HG03097 (cell line): ENCODE measurements at regions not wholly inside any gene's neighbourhood (a gene's known extent, or its start where the extent isn't known, plus 50 kb on each side); places are given as distances from the start of the nearest gene placed in this dataset.
"Not testable (repeated sequence)": the region's sequence is repeated elsewhere in the genome, so short reads cannot be mapped to it uniquely, and the experiment has no call there.

Experiments used
- ATAC-seq: cut with Tn5 transposase; IDR thresholded peaks from one replicate; pipeline ENCODE4 v1.9.1; 2021; ENCODE audit not compliant: unreplicated experiment, low FRiP score

DNA sequence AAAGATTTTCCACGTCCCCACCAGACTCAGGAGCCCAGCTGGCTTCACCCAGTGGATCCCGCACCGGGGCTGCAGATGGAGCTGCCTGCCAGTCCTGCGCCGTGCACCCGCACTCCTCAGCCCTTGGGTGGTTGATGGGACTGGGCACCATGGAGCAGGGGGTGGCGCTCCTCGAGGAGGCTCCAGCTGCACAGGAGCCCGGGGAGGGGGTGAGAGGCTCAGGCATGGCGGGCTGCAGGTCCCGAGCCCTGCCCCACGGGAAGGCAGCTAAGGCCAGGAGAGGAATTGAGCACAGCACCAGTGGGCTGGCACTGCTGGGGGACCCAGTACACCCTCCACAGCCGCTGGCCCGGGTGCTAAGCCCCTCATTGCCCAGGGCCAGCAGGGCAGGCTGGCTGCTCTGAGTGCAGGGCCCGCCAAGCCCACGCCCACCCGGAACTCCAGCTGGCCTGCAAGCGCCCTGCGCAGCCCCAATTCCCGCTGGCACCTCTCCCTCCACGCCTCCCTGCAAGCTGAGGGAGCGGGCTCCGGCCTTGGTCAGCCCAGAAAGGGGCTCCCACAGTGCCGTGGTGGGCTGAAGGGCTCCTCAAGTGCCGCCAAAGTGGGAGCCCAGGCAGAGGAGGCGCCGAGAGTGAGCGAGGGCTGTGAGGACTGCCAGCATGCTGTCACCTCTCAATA is 1800.9 kb downstream of the OLFM4 start:
- not testable (repeated sequence) for ATAC-seq

DNA sequence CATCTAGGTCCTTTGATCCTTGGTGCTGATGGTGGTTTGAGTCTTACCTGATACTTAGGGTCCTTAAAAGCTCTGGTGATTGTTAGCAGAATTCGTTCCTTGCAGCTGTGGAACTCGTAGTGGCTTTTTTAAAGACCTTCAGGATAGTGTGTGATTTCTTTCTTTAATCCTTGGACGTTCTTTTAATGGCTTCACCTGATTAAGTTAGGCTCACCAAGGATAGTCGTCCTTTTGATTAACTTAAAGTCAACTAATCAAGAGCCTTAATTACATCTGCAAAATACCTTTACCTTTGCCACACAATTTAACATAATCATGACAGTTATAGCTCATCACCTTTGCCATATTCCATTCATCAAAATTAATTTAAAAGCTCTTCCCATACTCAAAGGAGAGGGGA is 1807.7 kb downstream of the OLFM4 start:
- no peak for ATAC-seq

DNA sequence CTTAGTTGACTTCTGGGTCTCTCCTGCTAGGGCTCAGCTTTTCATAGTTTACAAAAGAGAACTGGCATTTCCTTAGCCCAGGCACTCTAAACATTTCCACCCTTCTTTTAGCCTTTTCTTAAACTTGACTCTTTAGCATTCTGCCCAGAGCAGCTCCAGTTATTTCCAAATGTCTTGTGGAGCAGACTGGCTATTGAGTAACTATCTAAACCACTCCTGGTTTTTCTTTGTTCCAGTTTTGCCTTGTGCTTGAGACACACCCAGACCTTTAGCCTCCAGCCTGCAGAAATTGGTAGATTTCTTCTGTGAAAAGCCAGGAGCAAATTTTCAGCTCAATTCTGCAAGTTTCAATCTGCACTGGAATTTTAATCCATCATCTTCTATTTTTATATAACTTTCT is 1813.1 kb downstream of the OLFM4 start:
- no peak for ATAC-seq

DNA sequence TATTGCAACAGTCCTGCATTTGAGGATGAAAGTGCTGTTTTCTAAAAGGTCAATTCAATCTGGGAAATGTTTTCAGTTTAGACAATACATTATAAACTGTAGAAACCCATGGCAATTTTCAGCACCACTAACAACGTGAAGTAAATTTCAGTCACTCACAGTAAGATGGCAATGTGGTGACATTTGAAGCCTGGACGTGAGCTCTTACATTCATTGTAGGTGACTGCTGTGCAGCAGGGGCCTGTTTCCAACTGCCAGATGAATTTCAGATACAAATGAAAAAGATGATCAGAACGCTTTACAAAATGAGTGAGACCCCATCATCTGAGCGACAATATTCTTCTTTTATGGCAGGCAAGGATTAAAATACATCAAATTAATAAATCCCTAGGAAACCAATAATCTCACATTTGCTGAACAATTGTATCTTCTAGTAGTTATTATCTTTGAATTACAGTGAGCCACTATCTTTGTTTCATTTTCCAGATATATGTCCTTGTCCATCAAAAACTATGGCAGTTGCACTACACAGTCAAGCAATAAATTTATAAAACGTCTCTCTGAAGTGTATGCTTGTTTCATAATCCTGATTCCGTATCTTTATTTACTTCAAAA is 1816.8 kb downstream of the OLFM4 start:
- no peak for ATAC-seq

DNA sequence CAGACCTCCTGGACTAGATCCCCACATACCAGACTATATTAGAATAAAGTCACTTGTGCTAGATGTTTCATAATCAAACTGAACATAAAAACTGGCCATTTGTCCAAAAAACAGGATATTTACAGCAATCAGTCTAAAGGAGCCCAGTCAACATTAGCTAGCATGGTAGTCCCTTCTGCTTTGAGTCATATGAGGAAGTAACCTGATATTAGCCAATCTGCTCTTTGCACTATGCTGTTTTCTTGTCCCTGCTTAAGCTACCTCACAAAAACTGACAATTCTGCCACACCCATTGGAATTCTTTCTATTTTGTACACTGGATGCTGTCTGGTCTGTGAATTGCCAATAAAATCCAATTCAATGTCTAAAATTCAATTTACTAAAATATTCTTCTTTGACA is 1824.2 kb downstream of the OLFM4 start:
- no peak for ATAC-seq

DNA sequence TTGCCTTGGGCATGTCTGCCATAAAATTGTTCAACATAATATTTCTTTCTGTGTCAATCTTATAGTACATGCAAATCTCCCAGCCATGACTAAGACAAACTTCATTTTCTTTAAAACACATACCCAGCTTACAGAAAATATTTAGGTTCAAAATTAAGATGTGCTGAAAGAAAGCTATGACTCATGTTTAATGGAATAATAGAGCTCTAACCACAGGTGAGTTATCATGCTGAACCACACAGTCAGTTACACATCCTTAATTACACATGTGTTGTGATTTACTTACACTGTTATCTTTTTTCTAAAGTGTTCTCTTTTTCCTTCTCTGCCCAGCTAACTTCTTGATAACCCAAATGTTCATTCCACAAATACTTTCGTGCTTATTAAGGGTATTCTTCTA is 1831.2 kb downstream of the OLFM4 start:
- ATAC-seq: no peak

DNA sequence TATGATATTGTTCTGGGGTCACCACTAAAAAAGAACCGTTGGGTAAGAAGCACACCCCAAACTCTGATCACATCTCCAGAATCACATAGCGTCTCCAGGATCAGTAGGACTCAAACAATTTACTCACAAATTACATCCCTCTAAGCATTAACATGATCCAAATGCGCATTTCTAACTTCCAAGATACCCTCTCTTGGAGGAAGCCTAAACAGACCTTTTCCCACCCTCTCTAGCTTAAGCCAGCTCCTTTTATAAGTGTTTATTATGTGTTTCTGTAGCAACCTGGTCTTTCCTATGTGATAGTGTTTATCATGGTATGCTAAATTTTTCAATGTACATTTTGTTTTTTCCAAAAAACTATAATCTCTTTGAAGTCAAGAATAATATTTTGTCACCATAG is 1846.5 kb downstream of the OLFM4 start:
- no peak for ATAC-seq

DNA sequence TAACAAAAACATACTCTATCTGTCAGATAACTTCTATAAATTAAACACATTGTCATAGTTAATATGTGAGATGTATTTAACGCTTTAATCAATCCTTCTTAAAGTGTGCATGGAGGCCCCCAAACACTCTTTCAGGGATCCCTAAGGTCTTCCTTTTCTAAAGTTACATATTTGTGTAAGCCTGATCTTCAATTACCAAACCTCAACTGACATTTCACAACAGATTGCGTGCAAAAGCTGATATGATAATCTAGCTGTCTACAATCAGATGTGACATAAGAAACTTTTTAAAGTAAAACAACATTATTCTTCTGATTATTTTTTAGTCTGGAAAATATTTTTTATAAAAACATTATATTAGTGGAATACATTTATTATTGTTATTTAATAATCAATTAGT is 1850.4 kb downstream of the OLFM4 start:
- no peak for ATAC-seq

DNA sequence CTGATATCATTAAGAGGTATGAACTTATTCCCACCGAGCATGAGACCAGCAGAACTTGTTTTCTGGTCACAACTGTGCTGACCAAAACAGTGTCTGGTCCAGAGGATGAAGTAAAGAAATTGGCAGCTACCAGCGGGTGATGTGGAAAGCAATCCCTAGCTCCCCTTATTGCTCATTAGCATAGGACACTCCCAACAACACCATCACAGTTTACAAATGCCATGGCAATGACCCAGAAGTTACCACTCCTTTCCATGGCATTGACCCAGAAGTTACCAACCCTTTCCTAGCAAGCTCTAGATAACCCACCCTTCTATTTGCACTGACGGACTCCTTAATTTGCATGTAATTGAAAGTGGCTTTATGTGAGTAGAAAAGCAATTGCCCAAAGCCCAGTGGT is 1856.1 kb downstream of the OLFM4 start:
- ATAC-seq: no peak

DNA sequence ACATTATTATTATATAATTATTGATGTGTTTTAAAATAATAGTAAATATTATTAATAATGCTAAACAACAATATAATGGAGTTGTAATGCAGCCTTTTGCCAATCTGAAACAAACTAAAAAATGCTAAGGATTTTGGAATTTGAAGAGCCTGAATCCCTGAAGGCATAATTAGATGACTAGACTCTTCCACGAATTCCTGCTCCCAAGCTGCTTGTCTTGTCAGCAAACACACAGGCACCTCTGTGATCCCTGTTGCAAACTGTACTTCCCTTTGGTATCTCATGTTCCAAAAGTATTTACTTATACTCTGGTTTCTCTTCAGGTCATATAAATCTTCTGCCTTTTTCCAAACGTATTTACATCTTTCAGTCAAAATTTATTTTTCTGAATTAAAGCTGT is 1862.4 kb downstream of the OLFM4 start:
- ATAC-seq: no peak

DNA sequence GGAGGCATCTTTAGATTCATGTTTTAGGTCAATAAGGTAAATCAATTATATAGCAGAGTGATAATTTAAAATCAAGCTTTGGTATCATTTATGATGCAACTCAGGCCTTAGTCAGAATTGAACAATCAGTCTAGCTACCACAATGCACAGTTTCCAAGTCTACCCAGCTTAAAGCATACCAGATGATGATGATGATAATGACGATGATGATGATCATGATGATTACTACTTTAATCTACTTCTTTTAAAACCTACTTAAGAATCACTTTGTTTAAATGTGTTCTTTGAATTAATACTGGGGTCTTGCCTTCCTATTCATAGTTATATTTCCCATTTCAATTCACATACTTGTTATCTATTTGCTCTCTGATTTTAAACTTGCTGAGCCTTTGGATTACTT is 1872.7 kb downstream of the OLFM4 start:
- no peak for ATAC-seq

DNA sequence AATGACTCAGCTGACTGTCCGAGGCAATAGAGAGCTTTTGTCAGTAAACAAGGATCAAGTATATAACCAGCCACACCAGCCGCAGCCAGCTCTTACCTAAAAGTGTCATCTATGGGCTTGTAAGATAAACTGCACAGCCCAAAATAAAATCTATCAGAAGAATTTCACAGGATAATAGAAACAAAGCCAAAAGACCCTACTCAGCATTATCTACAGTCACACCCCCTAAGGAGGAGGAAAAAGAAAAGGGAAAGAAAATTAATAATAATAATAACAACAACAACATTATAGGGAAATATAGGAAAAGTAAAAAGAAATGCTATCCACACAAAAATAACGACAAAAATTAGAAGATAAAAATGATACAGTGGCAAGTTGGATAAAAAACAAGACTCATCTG is 1883.8 kb downstream of the OLFM4 start:
- no peak for ATAC-seq

DNA sequence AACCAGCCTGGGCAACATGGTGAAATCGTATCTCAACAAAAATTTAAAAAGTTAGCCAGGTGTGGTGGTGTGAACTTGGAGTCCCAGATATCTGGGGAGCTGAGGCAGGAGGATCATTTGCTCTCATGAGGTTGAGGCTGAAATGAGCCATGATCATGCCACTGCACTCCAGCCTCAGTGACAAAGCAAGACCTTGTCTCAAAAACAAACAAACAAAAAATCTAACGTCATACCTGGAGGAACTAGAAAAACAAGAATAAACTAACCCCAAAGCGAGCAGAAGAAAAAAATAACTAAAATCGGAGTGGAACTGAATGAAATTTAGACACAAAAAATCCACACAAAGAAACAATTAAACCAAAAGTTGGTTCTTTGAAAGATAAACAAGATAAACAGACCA is 1885.1 kb downstream of the OLFM4 start:
- ATAC-seq: no peak

DNA sequence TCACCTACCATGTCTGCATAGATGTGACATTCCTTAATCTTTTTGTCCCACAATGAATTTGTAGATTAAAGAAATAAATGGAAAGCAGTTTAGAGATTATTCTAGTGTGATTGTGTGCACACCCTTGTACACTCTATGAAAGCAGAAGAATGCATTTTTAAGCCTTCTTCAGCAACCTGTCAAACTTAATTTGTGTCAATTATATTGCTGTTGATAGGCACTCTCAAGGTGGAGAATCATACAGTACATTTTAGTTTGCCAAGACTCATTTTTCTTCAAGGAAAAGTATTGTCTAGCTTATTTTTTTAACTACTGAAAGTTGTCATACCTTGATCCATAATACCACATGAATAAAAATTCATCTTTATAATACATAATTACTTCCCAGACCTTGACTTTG is 1898.9 kb downstream of the OLFM4 start:
- no peak for ATAC-seq

DNA sequence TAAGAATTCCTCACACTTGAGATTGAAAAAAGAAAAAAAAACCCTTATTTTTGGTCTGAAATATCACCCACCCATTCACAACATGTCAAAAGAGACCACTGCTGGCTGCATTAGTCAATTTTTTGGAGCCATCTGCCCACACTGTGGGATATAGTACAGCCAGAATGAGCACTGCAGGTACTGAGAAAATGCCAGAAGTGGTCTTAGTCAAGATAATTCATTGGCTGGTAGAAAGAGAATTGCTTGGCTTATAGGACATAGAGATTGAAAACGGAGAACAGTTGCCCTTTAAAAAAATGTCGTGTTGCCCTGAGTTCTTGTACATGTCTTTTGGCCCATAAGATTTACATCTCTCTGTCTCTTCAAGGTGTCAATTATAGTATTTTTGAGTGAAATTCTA is 1899.5 kb downstream of the OLFM4 start:
- no peak for ATAC-seq

DNA sequence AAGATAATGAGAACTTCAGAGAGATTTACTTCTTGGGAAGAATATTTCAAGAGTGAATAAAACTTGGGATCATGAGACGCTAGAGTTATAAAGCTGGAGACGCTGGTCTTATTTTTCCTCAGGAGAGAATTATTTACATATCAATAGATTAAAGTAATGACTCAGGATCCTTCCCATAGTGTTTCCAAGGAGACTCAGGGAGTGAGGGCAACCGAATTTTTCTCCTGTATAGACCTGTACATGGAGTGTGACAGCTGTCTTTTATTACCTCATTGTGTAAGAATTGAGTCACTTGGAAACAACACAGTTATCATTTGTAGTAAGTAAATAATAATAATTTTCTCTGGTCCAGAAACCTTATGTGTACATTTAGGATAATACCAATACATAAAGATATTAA is 1905.5 kb downstream of the OLFM4 start:
- no peak for ATAC-seq

DNA sequence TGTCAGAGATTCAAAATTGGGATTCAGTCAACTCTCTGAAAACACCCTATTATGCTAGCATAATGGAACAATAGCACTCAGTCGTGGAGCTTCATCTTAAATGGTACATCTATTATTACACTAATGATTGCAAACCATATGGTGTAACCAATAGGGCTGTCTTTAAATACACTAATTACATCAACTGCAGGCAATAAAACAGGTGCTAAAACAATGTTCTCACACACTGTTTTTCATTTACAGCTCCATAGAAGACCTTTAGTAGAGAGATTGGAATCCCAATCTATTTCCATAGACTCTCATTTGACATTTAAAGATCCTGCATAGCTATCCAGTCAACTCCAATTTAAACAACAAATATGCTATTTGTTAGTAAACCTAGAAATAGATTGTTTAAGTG is 1917.4 kb downstream of the OLFM4 start:
- no peak for ATAC-seq

DNA sequence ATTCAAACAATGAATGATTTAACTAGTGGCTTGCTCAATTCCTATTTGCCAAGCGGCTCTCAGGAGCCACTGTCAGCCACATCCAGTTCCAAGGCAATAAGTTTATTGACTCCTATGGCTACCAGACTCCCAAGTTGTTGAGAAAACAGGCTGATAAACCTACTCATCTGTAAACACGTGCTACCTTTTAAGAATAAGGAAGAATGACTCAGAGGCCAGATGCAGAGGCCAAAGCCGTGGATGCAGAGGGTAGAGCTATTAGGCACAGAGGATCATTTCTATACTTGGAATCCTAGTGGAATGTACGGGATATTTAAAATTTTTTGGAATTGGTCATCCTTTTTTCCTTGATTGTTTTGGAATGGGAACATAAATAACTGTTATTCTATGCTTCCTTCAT is 1921.1 kb downstream of the OLFM4 start:
- ATAC-seq: no peak

DNA sequence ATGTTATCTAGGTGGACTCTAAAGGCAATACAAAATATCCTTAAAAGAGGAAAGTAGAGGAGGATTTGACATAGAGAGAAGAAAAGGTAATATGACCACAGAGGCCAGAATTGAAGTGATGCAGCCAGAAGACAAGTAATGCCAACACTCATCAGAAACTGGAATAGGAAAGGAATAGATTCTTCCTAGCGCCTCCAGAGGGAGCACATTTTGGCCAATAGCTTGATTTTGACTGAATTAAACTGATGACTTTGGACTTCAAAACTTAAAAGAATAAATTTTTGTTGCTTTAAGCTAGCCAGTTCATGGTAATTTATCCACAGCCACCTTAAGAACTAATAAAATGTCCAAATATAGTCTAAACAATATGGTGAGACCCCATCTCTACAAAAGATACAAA is 1921.9 kb downstream of the OLFM4 start:
- no peak for ATAC-seq

DNA sequence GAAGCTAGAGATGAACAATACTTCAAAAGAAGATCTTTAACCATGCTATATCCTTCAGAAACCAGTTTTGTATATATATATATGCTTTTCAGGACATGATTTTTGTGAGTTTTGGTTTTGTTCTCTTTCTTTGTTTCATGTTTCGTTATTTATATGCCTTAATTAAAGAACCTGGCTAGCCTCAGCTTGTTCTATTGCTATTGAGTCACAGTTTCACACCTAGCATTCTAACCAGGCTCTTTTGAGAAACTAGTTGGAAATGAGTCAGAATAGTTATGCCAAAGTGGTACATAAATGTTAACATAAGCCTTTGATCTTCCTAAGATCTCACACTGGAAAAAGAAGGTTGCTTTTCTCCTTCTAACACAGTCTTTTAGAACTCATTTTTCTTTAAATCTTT is 1925.2 kb downstream of the OLFM4 start:
- ATAC-seq: no peak

DNA sequence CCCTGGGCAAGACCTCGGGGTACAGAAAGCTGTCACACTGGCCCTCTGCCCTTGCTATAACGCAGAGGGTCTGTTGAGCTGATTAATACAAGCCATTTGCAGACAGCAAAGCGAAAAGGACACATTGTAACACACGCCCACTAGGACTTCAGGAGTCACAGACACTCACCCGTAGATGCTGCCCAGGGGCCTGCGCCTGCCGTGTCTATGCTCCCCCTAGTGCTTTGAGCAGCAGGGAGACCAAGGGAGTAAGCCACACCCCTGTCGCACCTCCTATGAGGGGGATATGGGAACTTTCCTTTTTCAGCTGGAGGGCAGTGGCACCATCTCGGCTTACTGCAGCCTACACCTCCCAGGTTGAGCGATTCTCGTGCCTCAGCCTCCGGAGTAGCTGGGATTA is 1930.2 kb downstream of the OLFM4 start:
- no peak for ATAC-seq

DNA sequence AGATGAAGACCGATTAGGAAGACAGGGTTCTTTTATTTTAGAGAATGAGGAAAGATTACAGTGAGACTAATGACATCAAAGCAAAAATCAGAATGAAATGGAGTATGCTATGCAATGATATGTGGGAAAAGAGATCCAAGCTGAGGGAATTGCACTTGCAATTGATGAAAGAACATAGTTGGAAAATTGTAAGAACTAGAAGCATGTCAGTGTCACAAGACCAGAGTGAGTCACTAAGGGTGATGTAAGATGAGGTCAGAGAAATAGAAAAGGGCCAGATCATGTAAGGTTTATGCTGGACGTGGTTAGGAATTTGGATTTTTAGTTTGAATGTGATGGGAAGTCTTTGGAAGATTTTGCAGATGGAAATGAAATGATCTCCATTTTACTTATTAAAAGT is 1937.3 kb downstream of the OLFM4 start:
- ATAC-seq: no peak

DNA sequence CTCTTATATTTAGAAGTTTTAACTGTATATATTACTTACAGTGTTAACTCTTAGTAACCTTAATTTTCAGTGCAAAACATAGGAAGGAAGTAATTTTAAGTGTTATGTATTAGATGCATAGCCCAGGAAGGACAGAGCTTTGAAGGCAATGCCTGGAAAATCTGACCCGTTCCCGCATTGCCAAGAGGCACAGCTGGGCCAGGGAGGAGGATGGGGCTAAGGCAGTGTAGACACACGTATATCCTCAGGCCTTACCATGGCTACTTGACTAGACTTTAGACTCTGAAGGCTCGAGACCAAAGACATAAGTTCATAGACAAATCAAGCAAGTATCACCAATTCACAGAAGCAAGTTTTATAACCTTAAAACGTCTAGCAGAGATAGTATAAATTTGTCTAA is 1944.2 kb downstream of the OLFM4 start:
- no peak for ATAC-seq
